ENCODE measurements at regions not wholly inside any gene's neighbourhood (a gene's known extent, or its start where the extent isn't known, plus 50 kb on each side); places are given as distances from the start of the nearest gene placed in this dataset.

GRCh38 chrY:19042984-19043442, 269.5 kb upstream of the HSFY2 start:
- ChIA-PET CTCF (interaction anchor here (0.9 kb wide), 1 partner anchor 22 kb away, joined by 3 read pairs; no protein-coding TSS in a partner anchor), POLR2A (no interaction called here)
- no peaks in the 10 kb centered on the region for H3K27me3 ChIP-seq (ENCODE audit: control insufficient read depth, insufficient read depth, low read length)
- no peaks in the 10 kb centered on the region for H3K36me3 ChIP-seq (ENCODE audit: control insufficient read depth, insufficient read depth, low read length)
- DNase-seq (ENCODE audit: low read depth), result no peak
- no peak for TF ChIP-seq CTCF (IDR thresholded peaks at IDR 0.05; ENCODE audit: insufficient read depth, low read depth, low read length)
- H3K4me3 ChIP-seq (ENCODE audit: low read depth, low read length), result no peak overlapping the region

GRCh38 chrY:19042306-19042958, 268.9 kb upstream of the HSFY2 start:
- ChIA-PET POLR2A (no interaction called here), CTCF (interaction anchor here (0.9 kb wide), 1 partner anchor 22 kb away, joined by 3 read pairs; no protein-coding TSS in a partner anchor)
- no peak for TF ChIP-seq CTCF (IDR thresholded peaks at IDR 0.05; ENCODE audit: insufficient read depth, low read depth, low read length)
- Histone ChIP-seq H3K36me3 (ENCODE audit: control insufficient read depth, insufficient read depth, low read length) (no peaks in the 10 kb centered on the region), H3K4me3 (ENCODE audit: low read depth, low read length) (no peak overlapping the region), H3K27me3 (ENCODE audit: control insufficient read depth, insufficient read depth, low read length) (no peaks in the 10 kb centered on the region)
- no peak for DNase-seq (ENCODE audit: low read depth)

- Histone ChIP-seq H3K27me3 (ENCODE audit: control insufficient read depth, insufficient read depth, low read length) (no peaks in the 10 kb centered on the region), H3K36me3 (ENCODE audit: control insufficient read depth, insufficient read depth, low read length) (no peaks in the 10 kb centered on the region), H3K4me3 (ENCODE audit: low read depth, low read length) (no peak overlapping the region)
- CTCF ChIA-PET, result no interaction called here
- POLR2A ChIA-PET, result no interaction called here
- DNase-seq (ENCODE audit: low read depth), result no peak
- no peak for TF ChIP-seq CTCF (IDR thresholded peaks at IDR 0.05; ENCODE audit: insufficient read depth, low read depth, low read length)
Measured at GRCh38 chrY:19026631-19027030, 253.1 kb upstream of the HSFY2 start.

GRCh38 chrY:19023934-19024333, 250.4 kb upstream of the HSFY2 start:
- H3K36me3 ChIP-seq (ENCODE audit: control insufficient read depth, insufficient read depth, low read length), result no peaks in the 10 kb centered on the region
- POLR2A ChIA-PET, result no interaction called here
- no peak for DNase-seq (ENCODE audit: low read depth)
- CTCF ChIA-PET, result no interaction called here
- TF ChIP-seq CTCF (IDR thresholded peaks at IDR 0.05; ENCODE audit: insufficient read depth, low read depth, low read length), result no peak
- H3K4me3 ChIP-seq (ENCODE audit: low read depth, low read length), result no peak overlapping the region
- no peaks in the 10 kb centered on the region for H3K27me3 ChIP-seq (ENCODE audit: control insufficient read depth, insufficient read depth, low read length)

GRCh38 chrY:19020193-19020592, 246.7 kb upstream of the HSFY2 start:
- Histone ChIP-seq H3K27me3 (ENCODE audit: control insufficient read depth, insufficient read depth, low read length) (no peaks in the 10 kb centered on the region), H3K4me3 (ENCODE audit: low read depth, low read length) (no peak overlapping the region), H3K36me3 (ENCODE audit: control insufficient read depth, insufficient read depth, low read length) (no peaks in the 10 kb centered on the region)
- ChIA-PET CTCF (interaction anchor here (0.9 kb wide), 1 partner anchor 23 kb away, joined by 3 read pairs; no protein-coding TSS in a partner anchor), POLR2A (no interaction called here)
- DNase-seq (ENCODE audit: low read depth), result no peak
- no peak for TF ChIP-seq CTCF (IDR thresholded peaks at IDR 0.05; ENCODE audit: insufficient read depth, low read depth, low read length)

Measured in BJ (cell line).